HG02610 (cell line): ENCODE measurements at regions not wholly inside any gene's neighbourhood (a gene's known extent, or its start where the extent isn't known, plus 50 kb on each side); places are given as distances from the start of the nearest gene placed in this dataset.
"Not testable (repeated sequence)": the region's sequence is repeated elsewhere in the genome, so short reads cannot be mapped to it uniquely, and the experiment has no call there.

ENCODE experiments used
- ATAC-seq: cut with Tn5 transposase; IDR thresholded peaks from one replicate; pipeline ENCODE4 v1.9.1; 2021; ENCODE audit warnings: mild to moderate bottlenecking, moderate library complexity; ENCODE audit not compliant: unreplicated experiment

GRCh38 chr6:98014442-98015201, 731.6 kb upstream of the MMS22L start:
- ATAC-seq = no peak

- no peak for ATAC-seq
Observed at GRCh38 chr6:98016565-98016964, 733.5 kb upstream of the MMS22L start.

GRCh38 chr6:98020222-98020621, 737.2 kb upstream of the MMS22L start:
- no peak for ATAC-seq

GRCh38 chr6:98024359-98024758, 741.3 kb upstream of the MMS22L start:
- ATAC-seq = no peak

DNA sequence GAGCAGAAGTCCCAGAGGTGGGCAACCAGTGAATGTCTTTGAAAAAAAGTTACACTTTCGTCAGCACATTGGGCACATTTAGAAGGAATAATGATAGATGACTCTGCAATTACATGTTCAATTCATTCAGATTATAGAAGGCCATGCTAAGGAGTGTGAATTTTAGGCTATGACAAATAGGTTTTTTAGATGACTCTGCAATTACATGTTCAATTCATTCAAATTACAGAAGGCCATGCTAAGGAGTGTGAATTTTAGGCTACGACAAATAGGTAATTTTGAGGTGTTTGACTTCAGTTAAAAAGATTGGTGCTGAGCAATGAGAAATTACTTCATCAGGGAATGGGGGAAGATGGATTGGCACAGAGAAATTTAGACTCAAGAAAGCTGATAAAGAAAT, 744.9 kb upstream of the MMS22L start:
- ATAC-seq = no peak

- ATAC-seq = no peak
Observed at GRCh38 chr6:98033617-98034016, 750.6 kb upstream of the MMS22L start.

DNA sequence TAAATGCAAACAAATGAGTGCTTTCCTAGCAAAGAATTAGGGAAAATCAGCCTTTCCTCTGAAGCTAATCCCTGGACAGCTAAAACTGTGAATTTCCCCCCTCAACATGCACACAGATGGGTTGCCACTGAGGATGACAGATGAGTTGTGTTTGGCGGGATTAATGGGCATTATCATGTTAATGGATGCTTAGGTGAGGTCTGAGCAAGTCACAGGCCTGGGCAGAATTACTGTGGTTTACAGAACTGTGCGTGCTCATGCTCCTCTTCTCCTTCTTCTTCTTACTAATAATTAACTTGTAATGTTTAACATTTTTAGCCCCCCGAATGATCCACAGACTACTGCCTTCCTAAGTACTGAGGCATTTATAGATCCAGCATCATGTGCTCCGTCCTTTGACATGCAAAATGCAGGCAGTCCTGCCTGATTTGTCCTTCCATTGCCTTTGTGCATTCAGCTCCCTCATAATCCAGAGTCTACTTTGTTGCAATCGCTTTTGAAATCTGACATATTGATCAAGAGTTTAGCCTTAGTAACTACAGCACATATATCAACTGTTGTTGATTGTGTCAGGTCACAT, 753.4 kb upstream of the MMS22L start:
- ATAC-seq = no peak

GRCh38 chr6:98037571-98037970, 754.6 kb upstream of the MMS22L start:
- ATAC-seq = no peak

GRCh38 chr6:98039443-98039842, 756.4 kb upstream of the MMS22L start:
- ATAC-seq = no peak

DNA sequence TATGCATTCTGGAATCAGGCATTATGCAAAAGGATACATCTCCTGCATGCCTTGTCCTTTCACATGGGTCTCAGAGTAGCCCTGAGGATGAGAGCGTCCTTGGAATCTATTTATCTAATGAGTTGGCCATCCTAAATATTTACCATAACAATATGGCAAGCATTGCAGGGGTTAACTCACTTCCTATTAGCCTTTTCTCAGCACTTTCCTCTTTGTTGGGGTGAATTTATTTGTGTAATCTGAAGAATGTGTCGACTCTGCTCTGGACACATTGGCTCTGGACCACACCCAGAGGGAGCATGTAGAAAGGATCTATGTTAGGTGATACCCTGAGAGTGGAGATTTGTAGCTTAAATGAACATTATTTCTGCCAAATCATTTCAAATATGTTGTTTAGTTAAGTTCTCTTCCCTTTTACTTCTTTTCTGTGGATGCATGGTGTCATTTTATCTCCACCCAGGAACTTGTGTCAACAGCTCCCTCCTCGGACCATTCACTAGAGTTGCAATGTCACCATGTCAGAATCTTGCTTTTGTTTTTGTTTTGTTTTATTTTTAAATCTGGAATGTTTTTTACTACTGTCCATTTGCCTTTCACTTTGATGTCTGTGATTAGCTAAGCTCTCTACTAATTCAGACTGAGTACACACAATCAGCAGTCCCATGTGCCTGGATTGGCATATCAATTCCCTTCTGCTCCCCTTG, 757.0 kb upstream of the MMS22L start:
- no peak for ATAC-seq

DNA sequence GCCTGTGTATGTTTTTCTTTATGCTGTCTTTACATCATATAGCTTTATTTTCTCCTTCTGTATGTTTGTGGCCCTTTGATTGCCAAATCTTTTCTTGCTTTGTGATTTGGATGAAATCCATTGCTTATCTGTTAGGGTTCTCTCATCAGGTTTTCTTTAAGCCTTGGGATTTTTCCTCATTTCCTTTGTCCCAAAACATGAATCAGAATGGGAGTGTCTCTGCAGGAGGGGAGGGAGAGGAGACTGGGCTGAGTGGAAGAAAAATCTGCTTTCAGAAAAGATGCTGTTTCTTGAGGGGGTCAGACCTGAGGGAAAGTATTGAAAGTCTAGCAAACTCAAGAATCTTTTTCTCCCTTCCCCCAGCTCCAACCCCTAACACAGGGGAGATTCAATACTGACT, 758.0 kb upstream of the MMS22L start:
- ATAC-seq = no peak

- no peak for ATAC-seq
Observed at GRCh38 chr6:98041921-98042320, 758.9 kb upstream of the MMS22L start.

GRCh38 chr6:98044151-98044561, 761.1 kb upstream of the MMS22L start:
- no peak for ATAC-seq

GRCh38 chr6:98044791-98045470, 761.9 kb upstream of the MMS22L start:
- ATAC-seq = no peak

DNA sequence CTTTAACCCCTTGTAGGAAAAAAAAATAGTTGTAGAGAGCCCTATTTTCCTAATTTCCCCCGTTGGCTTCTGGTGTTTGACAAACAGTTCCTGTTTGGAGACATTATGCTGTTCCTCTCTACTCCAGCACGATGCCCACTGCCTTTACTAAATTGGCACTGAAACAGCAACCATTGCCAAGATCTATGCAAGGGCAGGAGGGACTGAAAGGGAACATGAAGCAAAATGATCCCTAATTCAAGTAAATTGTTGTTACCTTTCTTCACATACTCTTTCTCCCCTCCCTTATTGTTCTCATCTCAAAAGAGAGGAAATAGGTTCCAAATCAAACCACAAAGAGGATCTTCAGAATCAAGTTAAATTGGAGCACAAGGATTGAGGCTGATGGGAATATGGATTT, 764.1 kb upstream of the MMS22L start:
- no peak for ATAC-seq

DNA sequence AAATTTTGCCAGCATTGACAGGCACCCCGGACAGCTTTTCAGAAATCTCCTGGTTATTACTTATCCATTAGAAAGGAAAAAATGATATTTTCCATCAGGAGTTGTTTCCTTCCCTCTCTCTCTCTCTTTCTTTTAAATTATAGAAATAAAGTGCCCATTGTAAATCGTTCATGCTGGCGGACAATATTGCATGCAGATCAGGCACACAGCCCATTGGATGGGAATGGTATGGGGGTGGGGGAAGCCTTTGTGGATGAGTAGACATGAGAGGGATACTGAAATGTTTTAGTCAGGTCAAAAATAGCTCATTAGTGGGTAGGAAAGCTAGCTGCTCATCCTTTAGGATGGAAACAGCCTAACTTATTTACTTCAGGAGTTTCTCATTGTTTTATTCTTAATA, 764.9 kb upstream of the MMS22L start:
- ATAC-seq = no peak

GRCh38 chr6:98054453-98054852, 771.4 kb upstream of the MMS22L start:
- ATAC-seq = no peak

GRCh38 chr6:98056955-98057354, 773.9 kb upstream of the MMS22L start:
- ATAC-seq = no peak

DNA sequence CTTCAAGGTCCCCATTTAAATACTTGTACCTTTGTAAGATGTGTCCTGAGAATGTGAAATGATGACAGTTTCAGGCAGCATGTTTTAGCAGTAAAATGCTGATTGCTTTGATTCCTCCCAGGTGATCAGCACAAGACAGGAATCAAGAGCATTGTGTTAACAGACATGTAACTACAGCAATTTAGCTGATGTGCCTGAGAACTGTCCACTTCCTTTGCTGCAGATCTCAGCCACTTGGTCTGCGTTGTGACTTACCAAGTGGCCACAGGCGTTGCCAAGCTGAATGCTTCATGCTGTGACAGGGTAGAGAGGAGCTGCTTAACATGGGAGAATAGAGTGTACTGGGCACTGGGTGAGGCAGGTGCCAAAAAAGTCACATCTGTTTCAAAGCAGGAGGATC, 767.0 kb upstream of the POU3F2 start:
- no peak for ATAC-seq

- not testable (repeated sequence) for ATAC-seq
Observed at GRCh38 chr6:98088537-98088936, 745.8 kb upstream of the POU3F2 start.

DNA sequence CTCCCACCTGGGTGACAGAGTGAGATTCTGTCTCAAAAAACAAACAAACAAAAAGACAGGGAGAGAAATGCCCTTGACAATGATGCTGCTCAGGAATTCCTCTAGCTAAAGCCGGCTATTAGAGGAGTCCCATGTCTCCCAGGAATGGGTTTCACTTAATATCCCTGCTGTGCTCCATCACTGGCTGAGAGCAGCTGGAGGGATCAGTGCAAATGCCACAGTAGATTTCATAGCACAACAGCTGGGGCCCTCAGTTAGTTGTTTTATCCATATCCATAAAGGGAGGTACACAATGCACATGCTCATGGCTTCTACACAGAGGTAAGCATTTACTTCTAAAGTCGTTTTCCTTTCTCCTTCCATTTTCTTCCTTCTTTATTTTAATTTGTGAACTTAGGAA, 742.0 kb upstream of the POU3F2 start:
- ATAC-seq = no peak

- no peak for ATAC-seq
Observed at GRCh38 chr6:98094696-98095095, 739.7 kb upstream of the POU3F2 start.
